ENCODE measurements at regions not wholly inside any gene's neighbourhood (a gene's known extent, or its start where the extent isn't known, plus 50 kb on each side); places are given as distances from the start of the nearest gene placed in this dataset.

GRCh38 chr2:140067661-140068060 lies 1287.5 kb upstream of the NXPH2 start:
- no peaks in the 10 kb centered on the region for H3F3A ChIP-seq (ENCODE audit: insufficient read depth, low read length, poor library complexity, severe bottlenecking)
- no peaks in the 10 kb centered on the region for H4K20me1 ChIP-seq (ENCODE audit: insufficient read depth)
- no peaks in the 10 kb centered on the region for H3K27me3 ChIP-seq (ENCODE audit: insufficient read depth, low read depth, low read length)
- no peak overlapping the region for H2AFZ ChIP-seq (ENCODE audit: low read depth, low read length)
- H3K27ac ChIP-seq (ENCODE audit: low read length) = no peak overlapping the region
- H3K79me2 ChIP-seq (replicated peaks; ENCODE audit: insufficient read depth, low read length) = no peaks in the 10 kb centered on the region
- no peaks in the 10 kb centered on the region for H3K9me2 ChIP-seq (ENCODE audit: insufficient read depth, low read length)
- TF ChIP-seq EZH2 (IDR thresholded peaks at IDR 0.05; ENCODE audit: borderline replicate concordance, insufficient read depth, low read length, poor library complexity, severe bottlenecking) = no peak
- no peak for TF ChIP-seq POLR2AphosphoS5 (IDR thresholded peaks at IDR 0.05)
- no peak for TF ChIP-seq SMC3 (conservative IDR thresholded peaks at IDR 0.05; ENCODE audit: poor library complexity)
- TF ChIP-seq CTCF (IDR thresholded peaks at IDR 0.05; ENCODE audit: poor library complexity, severe bottlenecking) = no peak
- H3K4me3 ChIP-seq (ENCODE audit: low read length) = no peak overlapping the region
- no peaks in the 10 kb centered on the region for H3K36me3 ChIP-seq (ENCODE audit: insufficient read depth, low read length)
- no peak overlapping the region for H3K9ac ChIP-seq (ENCODE audit: low read length)
- no peak overlapping the region for H3K4me2 ChIP-seq (ENCODE audit: low read length)
- no peaks in the 10 kb centered on the region for H3K9me3 ChIP-seq (ENCODE audit: low read length)

- Histone ChIP-seq H3K79me2 (replicated peaks; ENCODE audit: insufficient read depth, low read length) (no peaks in the 10 kb centered on the region), H4K20me1 (ENCODE audit: insufficient read depth) (no peaks in the 10 kb centered on the region), H3F3A (ENCODE audit: insufficient read depth, low read length, poor library complexity, severe bottlenecking) (no peaks in the 10 kb centered on the region), H3K9me2 (ENCODE audit: insufficient read depth, low read length) (no peaks in the 10 kb centered on the region), H3K27ac (ENCODE audit: low read length) (no peak overlapping the region), H3K4me2 (ENCODE audit: low read length) (no peak overlapping the region), H3K9me3 (ENCODE audit: low read length) (no peaks in the 10 kb centered on the region), H3K9ac (ENCODE audit: low read length) (no peak overlapping the region), H3K27me3 (ENCODE audit: insufficient read depth, low read depth, low read length) (no peaks in the 10 kb centered on the region), H2AFZ (ENCODE audit: low read depth, low read length) (no peak overlapping the region), H3K36me3 (ENCODE audit: insufficient read depth, low read length) (no peaks in the 10 kb centered on the region), H3K4me3 (ENCODE audit: low read length) (no peak overlapping the region)
- TF ChIP-seq EP300 (conservative IDR thresholded peaks at IDR 0.05; ENCODE audit: poor library complexity, severe bottlenecking) (no peak), EZH2 (IDR thresholded peaks at IDR 0.05; ENCODE audit: borderline replicate concordance, insufficient read depth, low read length, poor library complexity, severe bottlenecking) (no peak), POLR2AphosphoS5 (IDR thresholded peaks at IDR 0.05) (no peak), CTCF (IDR thresholded peaks at IDR 0.05; ENCODE audit: poor library complexity, severe bottlenecking) (no peak), SMC3 (conservative IDR thresholded peaks at IDR 0.05; ENCODE audit: poor library complexity) (no peak), REST (IDR thresholded peaks at IDR 0.05; ENCODE audit: borderline replicate concordance) (no peak), RAD21 (conservative IDR thresholded peaks at IDR 0.05) (no peak), TAF1 (IDR thresholded peaks at IDR 0.05; ENCODE audit: low read depth) (no peak), MXI1 (conservative IDR thresholded peaks at IDR 0.05; ENCODE audit: poor library complexity, severe bottlenecking) (no peak)
Measured at GRCh38 chr2:140064243-140064642, 1284.1 kb upstream of the NXPH2 start.
